GM23248 (cell line): ENCODE measurements at regions not wholly inside any gene's neighbourhood (a gene's known extent, or its start where the extent isn't known, plus 50 kb on each side); places are given as distances from the start of the nearest gene placed in this dataset.

Experiments
- EZH2 ChIP-seq: fragments of 200-600 bp; sonication (generic); IDR thresholded peaks from 2 replicates; pipeline ENCODE4 v1.6.1; 2018; ENCODE audit warnings: antibody characterized with exemption, mild to moderate bottlenecking; ENCODE audit not compliant: insufficient read depth, poor library complexity, severe bottlenecking
- EZH2phosphoT487 ChIP-seq: fragments of 200-600 bp; sonication (generic); IDR thresholded peaks from 2 replicates; pipeline ENCODE4 v1.6.1; 2018; ENCODE audit warnings: antibody characterized with exemption, moderate library complexity, mild to moderate bottlenecking, low read depth; ENCODE audit not compliant: insufficient read depth

GRCh38 chr20:60476045-60476444 is 517.8 kb downstream of the CDH26 start:
- TF ChIP-seq EZH2 (no peak), EZH2phosphoT487 (no peak)
